ENCODE measurements at regions not wholly inside any gene's neighbourhood (a gene's known extent, or its start where the extent isn't known, plus 50 kb on each side); places are given as distances from the start of the nearest gene placed in this dataset.
"Not testable (repeated sequence)": the region's sequence is repeated elsewhere in the genome, so short reads cannot be mapped to it uniquely, and the experiment has no call there.

DNA sequence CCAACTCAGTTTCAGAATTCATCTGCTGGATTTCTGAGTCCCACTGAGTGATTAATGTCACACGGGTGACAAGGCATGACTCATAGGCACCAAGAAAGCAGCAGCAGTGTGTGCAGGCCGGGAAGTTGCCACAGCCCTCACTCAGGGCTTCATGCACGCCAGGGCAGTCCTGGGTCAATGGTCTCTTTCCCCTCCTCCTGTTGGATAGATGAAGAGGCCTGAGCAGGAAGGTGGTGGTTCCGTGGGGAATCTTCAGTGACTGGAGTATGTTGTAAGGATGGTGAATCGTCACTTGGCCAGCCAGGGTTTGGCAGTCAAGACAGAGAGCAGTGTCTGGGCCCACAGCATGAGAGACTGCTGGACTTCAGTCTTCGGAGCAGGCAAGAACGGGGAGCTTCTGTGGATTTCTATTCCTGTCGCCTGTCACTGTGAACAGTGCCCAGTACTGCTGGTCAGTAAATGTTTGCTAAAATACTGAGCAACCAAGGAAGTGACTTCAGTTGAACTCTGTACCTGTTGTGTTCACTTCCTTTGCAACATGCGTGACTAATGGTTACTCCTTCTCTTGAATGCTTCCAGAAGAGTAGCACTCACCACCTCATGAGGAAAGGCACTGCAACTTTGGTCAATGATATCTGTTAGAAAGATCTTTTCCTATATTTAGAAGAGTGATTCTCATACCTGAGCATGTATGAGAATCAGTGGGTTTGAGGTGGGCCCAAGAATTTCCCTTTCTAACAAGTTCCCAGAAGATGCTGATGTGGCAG is 62.0 kb upstream of the CD93 start:
- DNase-seq, result no peak

DNA sequence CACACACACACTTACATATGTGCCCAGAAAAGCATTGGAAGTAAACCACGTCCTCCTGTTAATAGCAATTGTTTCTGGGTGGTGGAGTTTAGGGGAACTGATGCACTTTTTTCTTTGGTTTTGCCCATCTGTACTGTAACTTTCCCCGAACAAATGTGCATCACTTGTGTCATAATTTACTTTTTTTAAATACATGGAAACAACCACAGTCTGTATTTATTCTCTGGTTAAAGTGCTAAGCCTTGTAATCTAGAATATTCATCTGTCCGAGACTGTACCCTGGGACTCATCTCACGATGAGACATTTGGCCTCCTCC is 61.5 kb upstream of the CD93 start:
- no peak for DNase-seq

DNA sequence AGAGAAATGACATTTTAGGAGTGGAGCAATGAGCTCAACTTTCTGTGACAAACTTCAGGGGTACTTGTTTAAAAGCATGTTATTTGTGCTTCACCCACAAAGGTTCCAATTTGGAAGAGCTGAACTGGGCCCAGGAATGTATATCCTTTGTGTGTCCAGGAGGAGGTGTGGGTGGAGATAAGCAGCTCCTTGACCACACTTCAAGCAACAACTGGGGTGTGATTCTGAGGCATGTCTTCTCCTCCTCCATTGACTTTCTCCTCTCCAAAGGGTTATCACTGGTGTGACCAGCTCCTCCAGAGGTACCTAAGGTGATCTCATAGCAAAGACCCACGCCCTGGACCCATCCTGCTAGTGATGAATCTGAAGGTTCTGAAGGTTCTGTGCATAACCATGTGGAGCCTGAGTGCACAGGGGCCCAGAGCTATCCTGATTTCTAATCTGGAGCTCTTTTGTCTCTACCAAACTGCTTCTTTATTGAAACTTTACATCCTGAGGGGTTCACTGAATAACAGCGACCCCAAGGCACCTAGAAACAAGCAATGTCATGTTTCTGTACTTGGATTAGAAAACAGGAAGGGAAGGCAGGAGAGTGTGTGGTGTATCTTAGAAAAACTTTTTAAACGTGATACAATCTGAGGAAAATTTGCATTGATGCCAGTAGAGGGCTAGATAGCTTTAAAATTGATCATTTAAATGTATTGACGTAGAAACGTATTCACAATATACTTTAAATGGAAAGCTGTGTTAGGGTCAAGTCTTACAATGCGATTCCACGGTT is 60.9 kb upstream of the CD93 start:
- DNase-seq, result no peak

DNA sequence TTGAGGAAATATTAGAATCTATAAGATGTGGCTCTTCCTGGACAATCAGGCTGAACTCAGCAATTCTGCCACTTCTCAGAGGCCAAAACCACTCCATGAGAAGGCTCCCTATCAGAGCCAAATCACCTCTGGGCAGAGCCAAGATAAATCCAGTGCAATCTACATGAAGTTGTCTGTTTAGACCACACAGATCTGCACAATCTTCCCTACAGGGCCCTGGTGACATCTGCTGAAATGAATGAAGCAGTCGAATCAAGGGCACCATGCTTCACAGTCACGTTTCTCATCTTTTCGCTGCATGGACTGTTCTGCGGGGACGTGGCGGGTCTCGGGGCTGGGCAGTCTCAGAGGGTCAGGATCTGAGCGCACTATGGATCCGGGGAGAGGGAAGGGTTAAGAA is 60.1 kb upstream of the CD93 start:
- no peak for DNase-seq

DNA sequence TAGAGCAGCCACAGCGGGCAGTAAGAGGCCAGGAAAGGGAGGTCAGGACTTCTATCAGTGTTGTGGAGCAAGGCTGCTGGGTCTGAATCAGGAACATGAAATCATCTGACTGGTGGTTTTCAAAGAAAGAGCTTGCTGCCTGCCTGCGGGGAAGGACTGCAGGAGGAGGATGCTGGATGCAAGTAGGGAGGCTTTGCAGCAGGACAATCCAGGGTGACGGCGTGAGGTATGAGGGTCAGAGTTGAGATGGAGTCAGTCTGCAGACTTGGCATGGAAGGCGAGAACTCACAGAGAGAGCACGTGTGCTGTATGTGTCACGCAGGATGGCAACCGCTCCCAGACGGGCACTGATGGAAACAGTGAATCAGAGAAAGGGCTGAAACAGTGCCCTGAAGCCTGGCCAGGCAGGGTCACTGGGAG is 59.2 kb upstream of the CD93 start:
- DNase-seq, result no peak

DNA sequence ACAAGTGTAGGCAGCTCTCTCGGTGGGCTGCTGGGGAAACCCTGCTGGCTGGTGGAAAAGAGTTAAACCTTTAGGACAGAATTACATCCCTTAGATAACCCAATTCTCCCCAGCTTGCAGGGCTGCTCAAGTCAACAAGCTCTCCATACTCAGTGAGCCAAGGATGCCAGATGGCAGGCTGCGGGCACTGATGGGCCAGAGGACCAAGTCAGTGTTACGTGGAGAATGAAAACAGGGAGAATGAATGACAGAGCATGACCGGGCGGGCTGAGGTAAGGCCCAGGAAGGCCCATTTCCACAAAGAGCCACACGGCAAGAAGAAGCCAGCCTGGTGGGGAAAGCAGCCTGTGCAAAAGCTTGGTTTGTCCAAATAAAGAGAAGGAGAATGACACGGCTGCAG is 58.7 kb upstream of the CD93 start:
- no peak for DNase-seq

DNA sequence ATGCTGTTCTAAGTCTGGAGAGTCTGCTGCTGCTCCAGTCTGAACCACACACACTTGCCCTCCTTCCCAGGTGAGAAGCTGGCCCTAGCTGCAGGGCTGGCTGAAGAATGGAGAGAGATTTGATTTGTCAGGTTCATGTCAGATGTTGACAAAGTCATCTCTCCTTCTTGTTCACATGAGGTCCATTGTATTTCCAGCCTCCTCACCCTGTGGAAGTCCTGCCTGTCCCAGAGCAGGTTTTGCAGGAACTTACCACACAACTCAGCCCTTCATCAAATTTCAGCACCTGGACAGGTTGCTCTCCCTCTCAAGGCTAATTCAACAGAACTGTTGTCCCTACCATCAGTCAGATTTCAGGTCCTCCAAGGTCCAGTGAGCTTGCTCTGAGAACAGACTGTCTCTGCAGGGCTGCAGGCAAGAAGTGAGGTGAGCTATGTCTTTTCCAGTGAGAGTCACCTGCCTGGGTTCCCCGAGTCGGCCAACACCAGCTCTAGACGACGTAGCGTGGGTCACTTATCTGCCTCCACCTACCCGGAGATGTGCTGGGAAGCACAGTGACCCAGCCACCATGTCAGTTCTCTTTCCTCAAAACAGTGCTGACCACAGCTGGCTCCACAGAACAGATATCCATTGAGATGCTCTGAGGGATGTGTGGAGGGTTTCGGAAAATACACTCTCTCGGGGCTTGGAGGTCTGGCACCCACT is 58.0 kb upstream of the CD93 start:
- DNase-seq, result no peak

DNA sequence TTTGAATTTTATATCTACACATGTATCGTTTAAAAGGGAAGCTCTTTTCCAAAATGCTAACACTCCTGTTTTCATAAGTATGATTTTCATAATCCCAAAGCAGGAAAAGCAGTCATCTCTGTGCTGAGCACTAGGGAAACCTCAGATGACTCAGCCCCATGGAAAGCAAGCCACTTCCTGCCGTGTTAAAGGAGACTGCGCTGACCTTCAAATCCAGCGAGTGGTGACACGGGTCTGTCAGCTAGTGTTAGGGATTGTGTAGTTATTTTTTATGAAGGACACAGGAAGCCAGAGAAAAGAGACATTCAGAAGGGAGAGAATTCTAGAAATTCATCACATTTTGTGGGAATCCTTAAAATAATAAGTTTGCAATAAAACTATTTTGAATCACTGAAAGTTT is 57.0 kb upstream of the CD93 start:
- no peak for DNase-seq

DNA sequence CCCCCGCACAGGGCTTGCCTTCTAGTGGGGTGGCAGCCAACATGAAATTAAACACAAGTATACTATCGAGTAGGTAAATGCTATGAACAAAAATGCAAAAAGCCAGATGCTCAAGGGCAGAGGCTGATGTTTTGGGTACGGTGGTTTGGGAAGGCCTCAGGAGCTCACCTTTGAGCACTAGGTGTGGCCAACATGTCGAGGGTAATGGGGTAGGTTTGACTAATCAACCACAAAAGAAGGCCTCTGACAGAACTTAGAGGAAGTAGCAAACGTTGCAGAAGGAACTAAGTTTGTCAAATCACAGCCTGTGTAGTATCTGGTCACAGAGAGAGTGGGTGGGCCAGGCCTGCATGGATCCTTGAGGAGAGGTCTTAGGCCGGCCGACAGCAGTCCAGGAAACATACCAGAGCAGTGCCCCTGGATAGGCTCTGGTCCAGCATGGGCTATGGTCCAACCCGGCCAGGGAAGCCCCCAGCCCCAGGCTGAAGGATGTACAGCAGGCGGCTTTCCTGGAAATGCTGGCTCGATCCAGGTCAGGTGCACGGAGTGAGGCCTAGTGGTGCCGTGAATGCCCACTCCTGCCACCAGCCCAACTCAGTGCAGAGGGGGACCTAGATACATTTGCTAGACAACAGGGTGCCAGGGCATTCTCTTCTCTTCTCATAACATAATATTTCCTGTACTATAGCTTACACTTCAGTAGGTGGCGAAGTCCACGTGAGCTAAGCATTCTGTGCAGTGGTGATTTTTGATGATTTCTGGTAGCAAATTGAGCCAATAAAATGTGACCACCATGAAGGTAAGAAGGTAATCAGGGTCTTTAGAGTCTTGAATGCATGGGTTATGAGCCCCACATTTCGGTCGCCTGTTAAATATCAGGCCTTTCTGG is 56.3 kb upstream of the CD93 start:
- no peak for DNase-seq

DNA sequence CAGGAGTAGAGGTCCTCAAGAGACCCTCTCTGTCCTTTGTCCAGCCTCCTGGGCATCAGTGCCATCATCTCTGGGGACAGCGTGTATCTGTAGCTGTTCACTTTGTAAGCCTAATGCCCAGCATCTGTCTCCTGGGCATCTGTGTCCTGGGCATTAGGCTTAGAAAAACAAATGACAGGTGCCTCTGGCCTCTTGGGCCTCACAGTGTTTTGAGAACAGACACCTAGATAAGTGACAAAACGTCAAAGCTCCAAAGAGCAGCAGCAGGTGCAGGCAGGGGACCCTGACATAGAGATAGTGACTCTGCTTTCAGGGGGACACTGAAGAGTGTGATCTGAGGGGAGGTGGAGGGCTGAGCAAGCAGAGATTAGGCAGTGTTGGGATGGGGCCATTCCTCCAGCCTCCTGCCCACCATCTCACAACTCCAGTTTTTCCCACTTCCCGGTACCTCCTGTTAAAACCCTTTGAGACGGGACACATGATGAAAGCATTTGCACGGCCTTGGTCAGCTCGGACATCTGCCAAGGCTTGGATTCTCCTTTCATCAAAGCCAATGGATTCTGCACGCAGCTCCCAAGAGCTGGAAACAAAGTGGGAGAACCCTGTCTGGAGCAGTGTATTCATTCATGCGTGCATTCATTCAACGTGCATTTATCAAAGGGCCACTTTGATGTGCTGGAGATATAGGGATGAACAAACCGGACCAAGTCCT is 55.5 kb upstream of the CD93 start:
- no peak for DNase-seq

DNA sequence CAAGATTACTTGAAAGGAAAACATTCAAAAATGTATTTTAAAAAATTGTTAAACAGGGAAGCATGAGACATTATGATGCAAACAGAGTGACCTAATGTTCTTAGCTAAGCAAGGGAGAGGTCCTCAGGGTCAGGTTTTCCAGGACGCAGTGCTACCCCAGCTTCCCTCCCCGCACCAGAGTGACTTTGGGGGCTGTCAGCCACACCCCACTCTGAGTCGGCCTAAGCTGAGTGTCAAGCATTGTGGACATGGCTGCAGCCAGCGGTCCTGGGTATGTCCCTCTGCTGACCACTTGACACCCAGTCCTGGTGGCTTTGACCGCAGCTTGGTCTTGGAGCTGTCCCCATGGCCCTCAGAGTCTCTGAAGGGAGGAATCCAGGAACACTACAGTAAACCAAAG is 54.9 kb upstream of the CD93 start:
- no peak for DNase-seq

DNA sequence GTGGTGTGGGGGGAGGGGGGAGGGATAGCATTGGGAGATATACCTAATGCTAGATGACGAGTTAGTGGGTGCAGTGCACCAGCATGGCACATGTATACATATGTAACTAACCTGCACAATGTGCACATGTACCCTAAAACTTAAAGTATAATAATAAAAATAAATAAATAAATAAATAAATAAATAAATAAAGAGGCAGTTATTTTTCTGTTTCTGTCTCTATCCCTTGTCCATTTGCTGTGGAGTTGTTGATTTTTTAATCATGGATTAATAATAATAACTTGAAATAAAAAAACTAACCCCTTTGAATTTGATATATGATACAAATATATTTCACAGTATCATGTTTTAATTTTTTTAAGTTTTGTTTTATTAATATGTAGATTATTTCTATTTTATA is 53.9 kb upstream of the CD93 start:
- DNase-seq, result not testable (repeated sequence)

DNA sequence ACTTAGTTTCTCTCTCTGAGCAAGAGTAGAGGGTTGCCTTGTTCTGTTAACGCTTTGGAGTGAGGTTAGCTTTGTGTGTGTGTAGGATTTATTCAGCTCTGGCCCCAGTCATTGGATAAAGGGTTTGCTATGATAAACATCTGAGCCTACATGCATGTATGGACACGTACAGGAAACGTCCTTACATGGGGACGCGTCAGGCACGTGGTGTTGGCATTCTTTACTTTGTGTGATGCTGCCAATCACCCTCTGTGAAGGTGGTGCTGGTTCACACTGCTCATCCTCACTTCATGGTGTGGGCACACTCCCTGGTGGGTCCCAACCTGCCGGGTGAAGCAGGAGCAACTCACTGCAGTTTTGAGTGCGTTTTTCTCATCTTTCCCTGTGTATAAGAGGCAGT is 53.4 kb upstream of the CD93 start:
- DNase-seq, result peak; percentile 53

DNA sequence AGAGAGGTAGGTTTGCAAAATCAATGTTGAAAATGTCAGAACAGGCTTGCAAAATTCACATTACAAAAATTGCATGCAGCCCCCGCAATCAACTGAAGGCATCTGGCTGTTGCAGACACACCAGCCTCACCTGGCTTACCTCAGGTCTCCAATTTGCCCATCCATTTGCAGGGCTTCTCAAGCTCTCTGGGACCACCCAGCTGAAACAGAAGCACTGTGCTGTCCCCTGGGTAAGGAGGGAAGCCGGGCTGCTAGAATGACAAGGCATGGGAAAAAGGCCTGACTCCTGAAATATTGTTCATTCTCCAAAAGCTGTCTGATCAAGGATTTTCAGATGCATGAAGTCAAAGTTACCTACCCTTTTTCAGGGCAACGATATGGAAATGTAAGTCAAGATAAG is 52.6 kb upstream of the CD93 start:
- DNase-seq, result no peak

DNA sequence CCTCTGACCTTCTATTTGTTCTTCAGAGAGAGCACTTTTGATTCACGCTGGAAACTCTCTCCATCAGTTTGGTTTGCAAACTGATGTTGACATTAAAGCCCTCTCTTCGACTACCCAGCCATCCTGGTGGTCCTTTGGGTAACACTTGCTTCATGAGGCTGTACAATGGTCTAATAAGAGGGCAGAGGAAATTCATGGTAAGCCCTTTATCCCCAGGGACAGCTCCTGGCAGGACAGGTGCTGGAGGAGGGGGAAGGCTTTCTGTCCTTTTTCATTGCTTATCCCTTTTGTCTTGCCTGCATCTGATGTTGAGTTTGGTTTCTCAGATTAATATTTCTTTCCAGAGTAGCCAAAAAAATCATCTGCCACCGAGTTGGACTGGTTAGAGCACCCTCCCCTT is 52.1 kb upstream of the CD93 start:
- DNase-seq, result no peak

DNA sequence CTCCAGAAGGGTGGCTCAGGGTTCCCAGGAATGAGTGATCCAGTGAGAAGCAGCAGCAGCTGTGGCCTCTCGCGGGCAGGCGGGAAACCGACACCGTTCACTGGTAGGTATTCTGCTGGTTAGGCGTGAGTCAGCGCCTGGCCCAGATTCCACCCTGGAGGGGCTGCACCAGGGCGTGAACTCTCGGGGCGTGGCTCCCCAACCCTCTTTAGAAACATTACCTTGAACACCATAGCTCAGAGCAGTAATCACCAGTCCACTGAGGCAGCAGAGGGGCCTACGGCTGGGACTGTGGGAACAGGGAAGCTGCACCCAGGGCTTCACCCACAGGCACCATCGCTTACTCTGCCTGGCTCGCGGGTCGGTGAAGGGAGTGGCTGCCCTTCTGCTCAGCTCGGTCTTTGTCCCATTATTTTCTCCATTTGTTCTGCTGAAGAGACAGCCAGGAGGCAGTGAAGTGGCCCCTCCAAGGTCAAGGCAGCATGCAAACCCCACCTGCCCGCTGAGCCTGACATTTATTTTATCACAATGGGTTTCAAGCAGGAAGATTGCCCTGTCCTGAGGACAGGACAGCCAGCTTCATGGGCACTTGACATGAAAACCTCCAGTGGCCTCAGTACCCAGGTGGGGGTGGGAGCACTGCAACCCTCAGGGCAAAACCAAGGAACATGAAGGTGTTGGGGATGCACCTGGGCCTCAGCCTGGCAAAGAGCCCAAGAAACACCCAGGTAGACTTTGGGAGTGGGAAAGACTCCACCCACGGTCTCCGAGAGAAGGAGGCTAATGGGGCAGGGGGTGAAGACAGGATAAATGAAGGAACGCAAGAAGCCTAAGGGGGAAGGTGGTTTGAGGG is 51.0 kb upstream of the CD93 start:
- DNase-seq, result no peak

DNA sequence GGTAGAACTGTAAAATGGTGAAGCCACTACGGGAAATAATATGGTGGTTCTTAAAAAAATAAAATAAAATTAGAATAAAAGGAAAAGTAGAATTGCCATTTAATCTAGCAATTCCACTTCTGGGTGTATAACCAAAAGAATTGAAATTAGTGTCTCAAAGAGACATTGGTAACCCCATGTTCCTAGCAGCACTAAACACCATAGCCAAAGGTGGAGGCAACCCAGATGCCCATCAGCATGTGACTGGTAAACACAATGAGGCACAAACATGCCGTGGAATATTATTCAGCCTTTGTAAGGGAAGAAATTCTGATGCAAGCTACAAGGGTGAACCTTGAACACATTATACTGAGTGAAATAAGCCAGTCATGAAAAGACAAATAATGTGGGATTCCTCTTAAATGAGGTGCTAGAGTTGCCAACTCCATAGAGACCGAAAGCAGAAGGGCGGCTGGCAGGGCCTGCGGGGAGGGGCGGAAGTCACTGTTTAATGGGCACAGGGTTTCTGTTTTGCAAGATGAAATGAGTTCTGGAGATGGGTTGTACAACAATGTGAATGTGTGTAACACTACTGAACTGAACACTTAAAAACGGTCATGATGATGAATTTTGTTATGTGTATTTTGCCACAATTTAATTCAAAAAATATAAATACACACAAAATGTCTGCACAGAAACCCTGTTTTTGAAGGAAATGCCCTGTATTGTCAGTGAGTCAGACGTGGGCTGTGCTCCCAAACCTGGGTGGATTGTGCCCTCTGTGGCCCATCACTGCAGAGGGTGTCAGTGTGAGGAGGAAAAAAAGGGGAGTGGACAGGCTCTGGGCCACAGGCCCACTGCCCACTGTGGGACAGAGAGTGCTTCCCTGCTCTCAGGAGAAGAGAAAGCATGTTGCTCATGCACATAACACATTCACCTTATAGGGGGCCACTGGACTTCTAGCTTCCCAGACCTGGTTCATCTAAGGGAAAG is 49.6 kb upstream of the CD93 start:
- DNase-seq, result no peak

Data from NCI-H146 (cell line).